ENCODE measurements at regions not wholly inside any gene's neighbourhood (a gene's known extent, or its start where the extent isn't known, plus 50 kb on each side); places are given as distances from the start of the nearest gene placed in this dataset.
"Not testable (repeated sequence)": the region's sequence is repeated elsewhere in the genome, so short reads cannot be mapped to it uniquely, and the experiment has no call there.

DNA sequence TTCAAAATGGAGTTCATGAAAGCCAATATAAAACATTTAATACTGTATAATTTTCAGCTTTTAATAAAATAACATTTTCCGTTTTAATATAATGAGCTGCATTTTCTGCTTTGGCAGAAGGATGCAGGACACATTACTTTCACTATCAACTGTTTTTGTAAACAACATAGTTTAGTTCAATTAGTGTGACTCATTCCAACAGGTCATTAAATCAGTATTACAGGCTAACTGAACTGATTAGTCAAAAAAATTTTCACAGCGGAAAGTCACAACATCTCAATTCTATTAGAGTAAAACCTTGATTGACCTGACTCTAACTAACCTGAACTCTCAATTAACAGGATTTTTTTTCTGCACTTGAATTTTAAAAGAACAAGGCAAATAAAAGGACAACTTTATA, 151.2 kb upstream of the AMOT start:
- DNase-seq = no peak

DNA sequence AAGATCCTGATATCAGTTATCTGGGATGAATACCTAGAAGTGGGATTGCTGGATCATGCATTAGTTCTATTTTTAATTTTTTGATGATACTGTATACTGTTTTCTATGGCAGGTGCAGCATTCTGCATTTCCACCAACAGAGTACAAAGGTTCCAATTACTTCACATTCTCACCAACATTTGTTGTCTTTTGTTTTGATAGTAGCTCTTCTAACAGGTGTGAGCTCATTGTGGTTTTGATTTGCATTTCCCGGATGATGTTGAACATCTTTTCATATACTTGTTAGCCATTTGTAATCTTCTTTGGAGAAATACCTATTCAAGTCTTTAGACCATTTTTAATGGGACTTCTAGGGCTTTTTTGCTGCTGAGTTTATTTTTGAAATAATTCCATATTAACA, 139.2 kb upstream of the AMOT start:
- no peak for DNase-seq

DNA sequence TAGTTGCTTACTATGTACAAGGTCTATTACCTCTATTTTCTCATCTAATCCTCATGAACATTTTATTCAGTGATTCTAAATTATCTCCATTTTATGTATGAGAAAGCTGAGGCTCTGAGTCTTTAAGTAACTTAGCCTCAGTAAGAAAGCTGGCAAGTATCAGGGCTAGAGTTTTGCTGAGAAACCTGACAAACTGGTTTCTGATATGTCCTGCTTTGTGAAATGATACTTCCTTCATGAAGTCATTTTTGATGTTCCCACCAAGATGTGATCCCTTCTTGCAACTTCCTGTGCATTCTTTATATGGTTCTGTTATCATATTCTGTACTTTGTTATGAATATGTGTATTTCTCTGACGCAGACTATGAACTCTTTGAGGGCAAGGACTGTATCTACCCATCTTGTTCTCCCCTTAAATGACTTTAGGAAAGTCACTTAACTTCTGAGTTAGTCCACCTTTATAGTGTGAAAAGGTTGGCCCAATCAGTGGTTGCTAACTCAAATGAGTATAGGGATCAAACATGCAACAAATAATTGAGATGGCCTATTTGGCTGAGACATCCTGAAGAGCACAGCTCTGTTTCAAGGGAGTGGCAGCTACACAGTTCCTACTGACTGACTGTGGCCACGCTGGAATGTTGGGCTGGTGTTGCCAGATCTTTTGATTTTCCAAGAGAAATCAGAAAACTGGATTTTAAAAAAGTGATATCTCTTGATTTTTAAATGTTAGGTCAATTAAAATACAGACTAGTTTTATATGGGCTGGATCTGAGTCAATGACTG, 127.9 kb upstream of the AMOT start:
- no peak for DNase-seq

DNA sequence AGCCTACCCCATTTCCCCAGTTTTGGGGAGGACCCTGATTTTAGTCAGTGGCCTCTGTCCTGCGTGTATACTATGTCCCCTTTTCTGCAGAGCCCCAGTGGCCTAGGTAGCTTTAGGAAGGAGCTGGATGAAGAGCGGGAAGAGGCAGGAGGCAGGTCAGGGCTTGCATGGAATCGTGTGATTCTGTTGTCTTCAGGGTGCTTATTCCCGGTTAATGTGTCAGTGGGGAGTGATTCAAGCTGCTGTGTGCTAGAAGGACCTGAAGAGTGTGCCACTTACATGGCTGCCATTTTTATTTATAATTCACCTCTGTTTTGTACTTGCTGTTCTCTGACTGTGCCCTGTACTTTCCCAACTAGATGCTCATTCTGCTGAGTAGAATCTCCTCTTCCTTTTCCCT, 127.3 kb upstream of the AMOT start:
- no peak for DNase-seq

DNA sequence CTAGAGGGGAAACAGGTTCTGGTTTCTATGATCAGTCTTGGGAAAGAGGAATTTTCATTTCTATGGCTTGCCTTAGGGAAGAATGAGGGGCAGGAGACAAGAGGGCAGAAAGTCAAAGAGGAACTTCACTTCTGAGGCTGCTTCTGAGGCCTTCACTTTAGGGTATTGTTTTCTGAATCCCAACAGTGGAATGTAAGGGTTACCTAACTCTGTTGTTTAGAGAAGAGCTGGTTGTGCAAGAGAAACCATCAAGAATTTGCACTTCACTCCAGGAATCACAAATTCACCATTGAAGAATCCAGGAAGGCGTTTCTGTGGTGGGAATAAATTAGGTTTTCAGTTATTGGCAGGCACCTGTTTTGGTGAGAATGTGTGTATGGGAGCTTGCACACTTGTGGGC, 126.7 kb upstream of the AMOT start:
- no peak for DNase-seq

- no peak for DNase-seq
Observed at GRCh38 chrX:112961981-112962380, 121.3 kb upstream of the AMOT start.

GRCh38 chrX:112947981-112948615, 107.5 kb upstream of the AMOT start:
- no peak for DNase-seq

DNA sequence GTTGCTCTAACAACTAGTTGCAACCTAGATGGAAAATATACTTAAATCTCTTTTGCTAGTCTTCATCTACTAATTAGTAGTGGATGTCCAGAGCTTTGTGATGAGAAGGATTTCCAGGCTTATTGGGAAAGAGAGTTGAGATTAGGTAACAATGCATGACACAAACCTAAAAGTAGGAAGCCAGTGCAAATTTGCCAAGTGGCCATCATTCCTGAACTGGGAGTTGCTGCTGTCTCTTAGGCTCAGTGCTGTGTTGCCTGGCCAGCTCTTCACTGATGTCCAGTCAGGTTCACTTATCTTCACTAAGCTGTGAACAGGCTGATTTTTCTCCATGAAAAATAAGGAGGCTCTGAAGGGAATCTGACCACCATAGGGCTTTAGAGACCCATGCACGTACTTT, 105.6 kb upstream of the AMOT start:
- no peak for DNase-seq

- DNase-seq = no peak
Observed at GRCh38 chrX:112945826-112946225, 105.2 kb upstream of the AMOT start.

DNA sequence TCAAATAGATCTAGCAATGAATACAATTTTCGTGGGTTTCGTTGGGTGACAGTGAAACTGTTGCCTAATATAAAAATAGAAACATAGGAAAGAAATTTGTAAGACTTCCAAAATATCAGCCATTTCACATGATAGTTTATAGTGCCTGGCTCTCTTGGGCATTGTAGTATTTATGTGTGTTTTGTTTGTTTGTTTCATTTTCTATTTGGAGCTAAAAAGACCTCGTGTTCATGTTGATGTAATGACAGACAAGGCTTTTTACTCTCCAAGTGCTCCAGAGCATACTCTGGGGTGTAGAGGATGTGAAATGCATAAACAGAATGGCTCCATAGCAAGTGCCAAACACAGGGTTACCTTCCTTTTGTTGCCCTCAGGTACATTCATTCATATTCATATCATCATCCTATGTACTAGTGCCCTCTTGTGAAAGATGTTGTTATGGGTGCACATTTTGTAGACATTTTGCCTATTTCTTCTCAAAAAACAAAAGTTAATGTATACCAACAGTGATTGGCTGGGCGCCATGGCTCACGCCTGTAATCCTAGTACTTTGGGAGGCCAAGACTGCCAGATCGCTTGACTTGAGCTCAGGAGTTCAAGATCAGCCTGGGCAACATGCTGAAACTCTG, 100.7 kb upstream of the AMOT start:
- peak; percentile 30 for DNase-seq

DNA sequence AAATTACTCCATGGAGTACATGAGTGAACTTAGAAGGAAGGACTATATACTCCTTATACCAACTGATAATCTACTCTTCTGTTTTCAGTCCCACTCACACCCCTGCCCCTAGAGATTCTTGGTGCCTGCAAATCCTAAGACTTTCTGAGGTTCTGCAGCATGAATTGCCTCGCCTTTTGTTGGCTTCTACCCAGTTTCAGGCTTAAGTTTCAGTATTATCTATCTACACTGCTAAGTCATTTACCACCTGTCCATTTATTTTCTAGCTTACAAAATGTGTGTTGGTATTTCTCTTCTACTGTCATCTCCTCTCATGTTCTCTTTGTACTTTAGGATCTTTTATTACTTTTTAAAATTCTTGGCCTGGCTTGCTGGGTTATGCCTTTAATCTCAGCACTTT, 94.4 kb upstream of the AMOT start:
- DNase-seq = no peak

DNA sequence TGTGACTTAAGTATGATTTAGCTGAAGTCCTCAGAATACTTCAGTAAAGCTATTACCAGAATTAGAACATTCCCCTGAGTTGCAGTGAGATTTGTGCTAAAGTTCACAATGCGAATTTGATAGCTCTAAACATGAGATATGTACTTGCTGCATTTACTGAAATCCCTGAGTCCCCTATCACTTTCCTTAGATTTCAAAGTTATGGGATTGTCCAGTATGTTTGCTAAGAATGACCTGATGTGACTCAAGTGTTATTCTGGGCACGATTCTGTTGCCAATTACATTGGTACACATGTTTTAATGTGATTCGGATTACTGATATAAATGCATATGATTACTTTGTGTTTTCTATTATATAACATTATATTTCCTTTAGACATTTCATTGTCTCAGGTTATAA, 91.3 kb upstream of the AMOT start:
- DNase-seq = no peak

DNA sequence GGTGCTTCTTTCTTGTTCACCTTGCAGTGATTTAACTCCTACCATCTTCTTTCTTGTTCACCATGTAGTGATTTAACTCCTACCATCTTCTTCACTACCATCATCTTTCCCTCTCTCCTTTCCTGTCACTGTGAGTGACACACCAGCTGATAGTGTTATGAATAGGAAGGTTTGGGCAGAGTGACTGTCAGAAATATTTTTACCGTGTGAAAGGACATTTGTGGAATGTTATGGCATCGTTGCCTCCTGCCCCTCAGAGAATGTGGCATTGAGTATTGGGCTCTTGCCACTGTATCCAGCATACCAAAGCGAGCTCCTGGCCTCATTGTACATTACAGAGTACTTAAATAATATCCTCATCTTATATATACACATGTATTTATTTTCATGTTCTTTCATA, 90.8 kb upstream of the AMOT start:
- DNase-seq = no peak

DNA sequence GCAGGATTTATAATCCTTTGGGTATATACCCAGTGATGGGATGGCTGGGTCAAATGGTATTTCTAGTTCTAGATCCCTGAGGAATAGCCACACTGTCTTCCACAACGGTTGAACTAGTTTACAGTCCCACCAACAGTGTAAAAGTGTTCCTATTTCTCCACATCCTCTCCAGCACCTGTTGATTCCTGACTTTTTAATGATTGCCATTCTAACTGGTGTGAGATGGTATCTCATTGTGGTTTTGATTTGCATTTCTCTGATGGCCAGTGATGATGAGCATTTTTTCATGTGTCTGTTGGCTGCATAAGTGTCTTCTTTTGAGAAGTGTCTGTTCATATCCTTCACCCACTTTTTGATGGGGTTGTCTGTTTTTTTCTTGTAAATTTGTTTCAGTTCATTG, 82.8 kb upstream of the AMOT start:
- not testable (repeated sequence) for DNase-seq

DNA sequence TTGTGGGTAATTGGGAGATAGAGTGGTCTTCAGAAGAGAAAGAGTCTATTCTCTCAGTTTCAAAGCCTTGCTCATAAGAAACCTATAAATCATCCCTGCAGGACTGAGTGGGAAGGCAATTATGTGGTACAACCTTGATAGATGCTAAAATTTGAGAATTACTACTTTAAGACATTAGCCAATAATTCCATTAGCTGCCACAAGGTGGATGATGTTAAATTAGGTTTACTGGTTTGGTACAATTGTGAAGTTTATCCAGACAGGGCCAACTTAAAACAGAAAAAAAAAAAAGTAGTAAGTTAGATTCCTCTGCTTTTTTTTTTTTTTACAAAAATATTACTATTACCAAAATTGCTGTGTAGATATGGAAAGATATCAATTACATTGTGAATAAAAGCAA, 73.2 kb upstream of the AMOT start:
- DNase-seq = no peak

- DNase-seq = no peak
Observed at GRCh38 chrX:112910418-112910817, 69.8 kb upstream of the AMOT start.

DNA sequence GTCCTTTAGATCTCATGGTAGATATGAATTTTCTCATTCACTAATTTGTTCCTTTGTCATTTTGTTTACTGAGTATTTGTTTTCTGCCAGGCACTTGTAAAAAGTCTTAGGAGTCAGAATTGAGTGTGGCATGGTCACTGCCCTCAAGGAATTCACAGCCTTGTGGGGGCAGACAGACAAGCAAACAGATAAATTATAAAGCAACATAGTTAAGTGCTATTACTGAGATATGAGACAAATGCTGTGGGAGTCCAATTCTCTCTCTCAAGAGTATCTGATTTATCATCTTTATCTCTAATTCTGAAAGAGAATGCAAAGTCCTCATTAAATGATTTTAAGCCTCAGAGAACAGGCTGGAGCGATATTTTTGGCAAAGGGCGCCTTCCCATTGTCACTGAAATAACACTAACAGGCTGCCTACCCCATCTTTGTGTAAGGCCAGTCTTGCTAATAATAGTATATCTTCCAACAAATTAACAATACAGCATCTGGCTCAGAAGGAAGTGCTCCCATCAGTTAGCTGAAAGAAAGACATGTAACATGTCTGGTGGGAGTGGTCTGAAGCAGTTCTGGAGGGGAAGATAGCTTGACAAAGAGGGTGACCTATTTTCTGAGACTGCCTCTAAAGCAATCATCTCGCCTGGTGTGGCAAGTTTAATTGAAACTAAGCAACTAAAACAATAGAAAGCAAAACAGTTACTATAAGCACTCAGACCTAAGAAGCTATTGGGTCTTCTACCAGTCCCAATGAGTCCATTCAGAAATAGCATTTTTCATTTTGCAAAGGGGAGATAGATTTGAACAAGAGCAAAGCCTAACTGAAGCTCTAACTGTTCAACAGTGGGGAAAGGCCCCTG, 61.5 kb upstream of the AMOT start:
- peak; percentile 2 for DNase-seq

GRCh38 chrX:112896051-112896450, 55.4 kb upstream of the AMOT start:
- no peak for DNase-seq

Measured in DMS79 treated with DMSO at 0.1 percent for 48 hours (cell line).